ENCODE measurements at regions not wholly inside any gene's neighbourhood (a gene's known extent, or its start where the extent isn't known, plus 50 kb on each side); places are given as distances from the start of the nearest gene placed in this dataset.
"Not testable (repeated sequence)": the region's sequence is repeated elsewhere in the genome, so short reads cannot be mapped to it uniquely, and the experiment has no call there.

GRCh38 chr2:22984152-22984551 is 400.8 kb upstream of the KLHL29 start:
- not testable (repeated sequence) for DNase-seq (ENCODE audit: low read depth)

GRCh38 chr2:22990246-22990645 is 394.7 kb upstream of the KLHL29 start:
- DNase-seq (ENCODE audit: low read depth), result no peak

- no peak for DNase-seq (ENCODE audit: low read depth)
Measured at GRCh38 chr2:22991844-22992243, 393.1 kb upstream of the KLHL29 start.

GRCh38 chr2:22992441-22992840 is 392.5 kb upstream of the KLHL29 start:
- no peak for DNase-seq (ENCODE audit: low read depth)

GRCh38 chr2:22993250-22993649 is 391.7 kb upstream of the KLHL29 start:
- DNase-seq (ENCODE audit: low read depth), result no peak

- no peak for DNase-seq (ENCODE audit: low read depth)
Measured at GRCh38 chr2:22995576-22995975, 389.4 kb upstream of the KLHL29 start.

- no peak for DNase-seq (ENCODE audit: low read depth)
Measured at GRCh38 chr2:22996911-22997310, 388.1 kb upstream of the KLHL29 start.

GRCh38 chr2:22998359-22998758 is 386.6 kb upstream of the KLHL29 start:
- DNase-seq (ENCODE audit: low read depth), result no peak

GRCh38 chr2:22999951-23000350 is 385.0 kb upstream of the KLHL29 start:
- DNase-seq (ENCODE audit: low read depth), result no peak

GRCh38 chr2:23002234-23002633 is 382.7 kb upstream of the KLHL29 start:
- DNase-seq (ENCODE audit: low read depth), result no peak

GRCh38 chr2:23005469-23005868 is 379.5 kb upstream of the KLHL29 start:
- DNase-seq (ENCODE audit: low read depth), result no peak

GRCh38 chr2:23007631-23008235 is 377.2 kb upstream of the KLHL29 start:
- no peak for DNase-seq (ENCODE audit: low read depth)

- no peak for DNase-seq (ENCODE audit: low read depth)
Measured at GRCh38 chr2:23008440-23008839, 376.5 kb upstream of the KLHL29 start.

- no peak for DNase-seq (ENCODE audit: low read depth)
Measured at GRCh38 chr2:23008951-23009350, 376.0 kb upstream of the KLHL29 start.

- no peak for DNase-seq (ENCODE audit: low read depth)
Measured at GRCh38 chr2:23009545-23010149, 375.3 kb upstream of the KLHL29 start.

- DNase-seq (ENCODE audit: low read depth), result no peak
Measured at GRCh38 chr2:23012499-23012898, 372.5 kb upstream of the KLHL29 start.

- no peak for DNase-seq (ENCODE audit: low read depth)
Measured at GRCh38 chr2:23015651-23016200, 369.3 kb upstream of the KLHL29 start.

- DNase-seq (ENCODE audit: low read depth), result no peak
Measured at GRCh38 chr2:23019476-23019875, 365.5 kb upstream of the KLHL29 start.

GRCh38 chr2:23020659-23021058 is 364.3 kb upstream of the KLHL29 start:
- no peak for DNase-seq (ENCODE audit: low read depth)

GRCh38 chr2:23021311-23022120 is 363.5 kb upstream of the KLHL29 start:
- DNase-seq (ENCODE audit: low read depth), result no peak

GRCh38 chr2:23023722-23024121 is 361.3 kb upstream of the KLHL29 start:
- no peak for DNase-seq (ENCODE audit: low read depth)

GRCh38 chr2:23026671-23027070 is 358.3 kb upstream of the KLHL29 start:
- DNase-seq (ENCODE audit: low read depth), result no peak

GRCh38 chr2:23027396-23027795 is 357.6 kb upstream of the KLHL29 start:
- no peak for DNase-seq (ENCODE audit: low read depth)
